ENCODE measurements at regions not wholly inside any gene's neighbourhood (a gene's known extent, or its start where the extent isn't known, plus 50 kb on each side); places are given as distances from the start of the nearest gene placed in this dataset.

DNA sequence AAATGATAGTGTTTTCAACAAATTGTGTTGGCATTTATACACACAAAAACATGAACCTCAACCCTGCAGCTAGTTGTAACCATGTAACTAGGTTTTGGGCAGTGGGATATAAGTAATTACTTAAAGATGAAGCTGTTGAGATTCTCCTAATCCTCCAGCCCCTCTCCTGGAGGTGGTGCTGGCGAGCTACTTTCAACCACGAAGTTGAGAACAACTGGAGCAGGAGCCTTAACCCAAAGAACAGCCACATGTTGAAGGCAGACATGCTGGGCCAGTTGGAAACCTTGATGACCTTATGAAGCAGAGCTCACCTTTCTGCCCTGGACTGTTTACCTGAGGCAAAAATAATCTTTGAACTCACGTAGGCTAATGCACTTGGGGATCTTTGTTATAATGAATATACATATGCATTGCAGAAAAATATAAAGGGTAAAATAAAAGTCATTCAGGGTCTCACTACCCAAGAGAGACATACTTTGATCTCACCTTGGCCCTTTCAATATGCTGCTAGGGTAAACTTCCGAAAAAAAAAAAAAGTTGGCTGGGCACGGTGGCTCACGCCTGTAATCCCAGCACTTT is 89.6 kb upstream of the NPAS2 start:
- Histone ChIP-seq H3K36me3 (ENCODE audit: control insufficient read depth in 2 of 2, insufficient read depth in 2 of 2, low read length in 1 of 2) (no peaks in the 10 kb centered on the region), H3K9me3 (replicated peaks; ENCODE audit: control insufficient read depth, insufficient read depth, low read length) (no peaks in the 10 kb centered on the region), H3K4me2 (ENCODE audit: control insufficient read depth, insufficient read depth) (no peak overlapping the region), H3K4me1 (ENCODE audit: control insufficient read depth, insufficient read depth, low read length) (no peaks in the 10 kb centered on the region), H3K9ac (ENCODE audit: control insufficient read depth, insufficient read depth, low read length) (no peak overlapping the region), H3K4me3 (no peak overlapping the region), H3K79me2 (ENCODE audit: control insufficient read depth, insufficient read depth, low read length) (no peaks in the 10 kb centered on the region), H2AFZ (ENCODE audit: control insufficient read depth, low read depth, low read length) (no peak overlapping the region), H4K20me1 (ENCODE audit: control insufficient read depth, insufficient read depth) (no peaks in the 10 kb centered on the region), H3K27me3 (replicated peaks in 1 of 2; ENCODE audit: control insufficient read depth in 2 of 2, insufficient read depth in 2 of 2, low read length in 1 of 2) (0 out of 4 replicates have a peak, but pooled peaks cover 0 to 2% of the 10 kb centered on the region in 2 experiments), H3K27ac (ENCODE audit: control insufficient read depth, insufficient read depth) (no peak overlapping the region)
- no peak for ATAC-seq
- SMC1A ChIA-PET (ENCODE audit: uncharacterized antibody, unreplicated experiment) = interaction anchor here (0.6 kb wide), 1 partner anchor 1076 kb away, joined by 3 read pairs; no protein-coding TSS in a partner anchor
- CTCF ChIA-PET = interaction anchor here (0.6 to 1.7 kb wide), 6 partner anchors 8 to 541 kb away, joined by 3 to 7 read pairs (median 4); no protein-coding TSS in a partner anchor
- RAD21 ChIA-PET (ENCODE audit: unreplicated experiment) = interaction anchor here (1.1 kb wide), 1 partner anchor 247 kb away, joined by 3 read pairs; no protein-coding TSS in a partner anchor
- DNase-seq (ENCODE audit: low read depth, low spot score) = no peak
- TF ChIP-seq RAD21 (IDR thresholded peaks at IDR 0.05; ENCODE audit: insufficient read depth, low read depth, low read length) (peak; percentile 50), SMC3 (IDR thresholded peaks at IDR 0.05; ENCODE audit: borderline replicate concordance, low read length) (peak; percentile 34; the same call in 1 of the 2 replicates), JUND (IDR thresholded peaks at IDR 0.05; ENCODE audit: low read depth, low read length) (no peak), GATAD2B (conservative IDR thresholded peaks at IDR 0.05; ENCODE audit: low read depth) (no peak)
- TF ChIP-seq, protein P1, sequence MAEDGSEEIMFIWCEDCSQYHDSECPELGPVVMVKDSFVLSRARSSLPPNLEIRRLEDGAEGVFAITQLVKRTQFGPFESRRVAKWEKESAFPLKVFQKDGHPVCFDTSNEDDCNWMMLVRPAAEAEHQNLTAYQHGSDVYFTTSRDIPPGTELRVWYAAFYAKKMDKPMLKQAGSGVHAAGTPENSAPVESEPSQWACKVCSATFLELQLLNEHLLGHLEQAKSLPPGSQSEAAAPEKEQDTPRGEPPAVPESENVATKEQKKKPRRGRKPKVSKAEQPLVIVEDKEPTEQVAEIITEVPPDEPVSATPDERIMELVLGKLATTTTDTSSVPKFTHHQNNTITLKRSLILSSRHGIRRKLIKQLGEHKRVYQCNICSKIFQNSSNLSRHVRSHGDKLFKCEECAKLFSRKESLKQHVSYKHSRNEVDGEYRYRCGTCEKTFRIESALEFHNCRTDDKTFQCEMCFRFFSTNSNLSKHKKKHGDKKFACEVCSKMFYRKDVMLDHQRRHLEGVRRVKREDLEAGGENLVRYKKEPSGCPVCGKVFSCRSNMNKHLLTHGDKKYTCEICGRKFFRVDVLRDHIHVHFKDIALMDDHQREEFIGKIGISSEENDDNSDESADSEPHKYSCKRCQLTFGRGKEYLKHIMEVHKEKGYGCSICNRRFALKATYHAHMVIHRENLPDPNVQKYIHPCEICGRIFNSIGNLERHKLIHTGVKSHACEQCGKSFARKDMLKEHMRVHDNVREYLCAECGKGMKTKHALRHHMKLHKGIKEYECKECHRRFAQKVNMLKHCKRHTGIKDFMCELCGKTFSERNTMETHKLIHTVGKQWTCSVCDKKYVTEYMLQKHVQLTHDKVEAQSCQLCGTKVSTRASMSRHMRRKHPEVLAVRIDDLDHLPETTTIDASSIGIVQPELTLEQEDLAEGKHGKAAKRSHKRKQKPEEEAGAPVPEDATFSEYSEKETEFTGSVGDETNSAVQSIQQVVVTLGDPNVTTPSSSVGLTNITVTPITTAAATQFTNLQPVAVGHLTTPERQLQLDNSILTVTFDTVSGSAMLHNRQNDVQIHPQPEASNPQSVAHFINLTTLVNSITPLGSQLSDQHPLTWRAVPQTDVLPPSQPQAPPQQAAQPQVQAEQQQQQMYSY (CRISPR knock-in tag; IDR thresholded peaks at IDR 0.05) = no peak
- TF ChIP-seq, protein P2, sequence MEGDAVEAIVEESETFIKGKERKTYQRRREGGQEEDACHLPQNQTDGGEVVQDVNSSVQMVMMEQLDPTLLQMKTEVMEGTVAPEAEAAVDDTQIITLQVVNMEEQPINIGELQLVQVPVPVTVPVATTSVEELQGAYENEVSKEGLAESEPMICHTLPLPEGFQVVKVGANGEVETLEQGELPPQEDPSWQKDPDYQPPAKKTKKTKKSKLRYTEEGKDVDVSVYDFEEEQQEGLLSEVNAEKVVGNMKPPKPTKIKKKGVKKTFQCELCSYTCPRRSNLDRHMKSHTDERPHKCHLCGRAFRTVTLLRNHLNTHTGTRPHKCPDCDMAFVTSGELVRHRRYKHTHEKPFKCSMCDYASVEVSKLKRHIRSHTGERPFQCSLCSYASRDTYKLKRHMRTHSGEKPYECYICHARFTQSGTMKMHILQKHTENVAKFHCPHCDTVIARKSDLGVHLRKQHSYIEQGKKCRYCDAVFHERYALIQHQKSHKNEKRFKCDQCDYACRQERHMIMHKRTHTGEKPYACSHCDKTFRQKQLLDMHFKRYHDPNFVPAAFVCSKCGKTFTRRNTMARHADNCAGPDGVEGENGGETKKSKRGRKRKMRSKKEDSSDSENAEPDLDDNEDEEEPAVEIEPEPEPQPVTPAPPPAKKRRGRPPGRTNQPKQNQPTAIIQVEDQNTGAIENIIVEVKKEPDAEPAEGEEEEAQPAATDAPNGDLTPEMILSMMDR (IDR thresholded peaks at IDR 0.05 in 2 of 3, conservative IDR thresholded peaks at IDR 0.05 in 1 of 3; ENCODE audit: control insufficient read depth in 2 of 3, extremely low read depth in 1 of 3, insufficient read depth in 1 of 3, low read depth in 3 of 3, low read length in 3 of 3) = peak; percentile 28 to 40 (median 38); a peak in 5 of 6 replicates
- intact Hi-C loops (cut with micrococcal nuclease; ENCODE audit: unreplicated experiment) = loop anchor here (2.0 kb wide), 2 partner anchors 20 to 254 kb away; no protein-coding TSS in a partner anchor
- WGBS (ENCODE audit: insufficient coverage, insufficient replicate concordance, low lambda C conversion rate, missing lambda C conversion rate) = 0% methylated on average over 4 of the region's 6 CpGs
- no peak for FAIRE-seq
- POLR2A ChIA-PET = no interaction called here
- BruUV-seq (replicated peaks) = no TSS peak
- in situ Hi-C loops (cut with MboI) = loop anchor here (10.0 kb wide), 1 partner anchor 254 kb away; no protein-coding TSS in a partner anchor

All from GM12878 (cell line).